Right lobe of liver (tissue), 6 donors: ENCODE measurements at regions not wholly inside any gene's neighbourhood (a gene's known extent, or its start where the extent isn't known, plus 50 kb on each side); places are given as distances from the start of the nearest gene placed in this dataset.
"Not testable (repeated sequence)": the region's sequence is repeated elsewhere in the genome, so short reads cannot be mapped to it uniquely, and the experiment has no call there.

Experiments
- ATAC-seq, 4 donors: fragments of 200-7000 bp; cut with Tn5 transposase; one replicate each; pipeline ENCODE4 v1.9.1; 2020; ENCODE audit warnings: mild to moderate bottlenecking in 4 of 4, moderate library complexity in 4 of 4
- DNase-seq, 3 donors: peaks; one replicate each; pipeline ENCODE4 v3.0.0-alpha.2; 2020
- H3K27ac ChIP-seq, 3 donors: fragments of 200-600 bp; one replicate each; pipeline ENCODE4 v1.8.0; 2022
- H3K27me3 ChIP-seq, 2 donors: fragments of 200-600 bp; one replicate each; pipeline ENCODE4 v1.8.0; 2022
- H3K36me3 ChIP-seq, 4 donors: fragments of 200-600 bp; sonication (generic) in 1 of 4; one replicate each; pipeline versions ENCODE4 v1.5.1 to v1.8.0; 2017 to 2022; ENCODE audit warnings: control low read depth in 1 of 4
- H3K4me1 ChIP-seq, 4 donors: fragments of 200-600 bp; sonication (generic) in 1 of 4; one replicate each; pipeline versions ENCODE4 v1.5.1 to v1.8.0; 2017 to 2022; ENCODE audit warnings: control low read depth in 1 of 4
- H3K4me3 ChIP-seq, 3 donors: fragments of 200-600 bp; one replicate each; pipeline ENCODE4 v1.8.0; 2022
- H3K9me3 ChIP-seq, 4 donors: fragments of 200-600 bp; sonication (generic) in 1 of 4; one replicate each; pipeline versions ENCODE4 v1.5.1 to v1.8.0; 2017 to 2022; ENCODE audit warnings: control low read depth in 1 of 4
- CTCF ChIP-seq, 4 donors: fragments of 200-600 bp in 3 of 4; fragments of 450-650 bp in 1 of 4; IDR thresholded peaks; one replicate each; pipeline versions ENCODE4 v1.5.1 to v1.8.0; 2016 to 2022; ENCODE audit warnings: antibody characterized with exemption in 4 of 4, mild to moderate bottlenecking in 2 of 4
- POLR2A ChIP-seq: fragments of 450-650 bp; IDR thresholded peaks from one replicate; pipeline ENCODE4 v1.6.1; 2017; ENCODE audit warnings: antibody characterized with exemption, mild to moderate bottlenecking
- WGBS: methylation state at CpG from one replicate; pipeline ENCODE4 v1.1.6; 2018; ENCODE audit warnings: low coverage, low lambda C conversion rate; ENCODE audit not compliant: insufficient coverage; ENCODE audit errors: missing lambda C conversion rate; 5-methylcytosine and 5-hydroxymethylcytosine counted together
- intact Hi-C, 2 donors: fragments of 100-400 bp; cut with DNase I; formaldehyde crosslinking; loops; one replicate each; pipeline versions ENCODE4 v1.11.2 to v1.14.1; 2022
- donor health status: DM: no; HTN: yes; CAD: no.
- donor health status: DM: no; HTN: no; CAD: no.
- donor health status: DM: no; HTN: no; CAD: no.
- donor health status: DM: no; HTN: yes; CAD: no.
- donor health status: DM: no; HTN: yes; CAD: no.

GRCh38 chrX:54640736-54641135 is 110.7 kb downstream of the GNL3L start:
- Histone ChIP-seq H3K4me3 (peak overlapping the region in 1 of 3 donors; percentile 50), H3K9me3 (no peaks in the 10 kb centered on the region), H3K36me3 (no peaks in the 10 kb centered on the region), H3K27me3 (no peaks in the 10 kb centered on the region), H3K4me1 (no peaks in the 10 kb centered on the region), H3K27ac (peak overlapping the region; percentile 80 to 87 (median 81))
- intact Hi-C loops, result no loop called here
- TF ChIP-seq CTCF (IDR thresholded peaks at IDR 0.05) (no peak), POLR2A (no peak)
- WGBS, result 33% methylated on average over 8 of the region's 8 CpGs
- DNase-seq, result peak in 2 of 3 donors; percentile 60 to 68
- ATAC-seq, result peak; percentile 38 to 59 (median 40)

- intact Hi-C loops, result no loop called here
- no peak for TF ChIP-seq CTCF (IDR thresholded peaks at IDR 0.05)
- no peak for TF ChIP-seq POLR2A
- Histone ChIP-seq H3K9me3 (no peaks in the 10 kb centered on the region), H3K36me3 (no peaks in the 10 kb centered on the region), H3K4me1 (no peaks in the 10 kb centered on the region), H3K4me3 (no peak overlapping the region), H3K27ac (peak overlapping the region in 1 of 3 donors; percentile 87), H3K27me3 (no peaks in the 10 kb centered on the region)
- no peak for DNase-seq
- no peak for ATAC-seq
Observed at GRCh38 chrX:54641530-54641929, 111.5 kb downstream of the GNL3L start.

- DNase-seq, H3K4me3 ChIP-seq, H3K36me3 ChIP-seq, ATAC-seq, H3K27ac ChIP-seq, H3K9me3 ChIP-seq, H3K27me3 ChIP-seq, intact Hi-C loops, H3K4me1 ChIP-seq: not testable (repeated sequence)
- WGBS, result 96% methylated on average over 4 of the region's 4 CpGs
Observed at GRCh38 chrX:54647607-54648006, 117.6 kb downstream of the GNL3L start.

GRCh38 chrX:54659547-54659946 is 129.5 kb downstream of the GNL3L start:
- no peak overlapping the region for H3K4me3 ChIP-seq
- DNase-seq (no peak), ATAC-seq (no peak)
- H3K4me1 ChIP-seq, result no peaks in the 10 kb centered on the region
- 34% methylated on average over 2 of the region's 2 CpGs for WGBS
- no peaks in the 10 kb centered on the region for H3K27me3 ChIP-seq
- no peaks in the 10 kb centered on the region for H3K9me3 ChIP-seq
- no peak overlapping the region for H3K27ac ChIP-seq
- TF ChIP-seq CTCF (IDR thresholded peaks at IDR 0.05) (no peak), POLR2A (no peak)
- no peaks in the 10 kb centered on the region for H3K36me3 ChIP-seq
- intact Hi-C loops, result no loop called here

- Histone ChIP-seq H3K4me3 (no peak overlapping the region), H3K36me3 (no peaks in the 10 kb centered on the region), H3K4me1 (no peaks in the 10 kb centered on the region), H3K9me3 (no peaks in the 10 kb centered on the region), H3K27me3 (no peaks in the 10 kb centered on the region), H3K27ac (no peak overlapping the region)
- 9% methylated on average over 1 of the region's 1 CpG for WGBS
- intact Hi-C loops, result no loop called here
- TF ChIP-seq POLR2A (no peak), CTCF (IDR thresholded peaks at IDR 0.05) (no peak)
- DNase-seq, result no peak
- ATAC-seq, result no peak
Observed at GRCh38 chrX:54675762-54676161, 122.3 kb downstream of the ITIH6 start.
